Vagina (tissue), 2 donors: ENCODE measurements at regions not wholly inside any gene's neighbourhood (a gene's known extent, or its start where the extent isn't known, plus 50 kb on each side); places are given as distances from the start of the nearest gene placed in this dataset.
"Not testable (repeated sequence)": the region's sequence is repeated elsewhere in the genome, so short reads cannot be mapped to it uniquely, and the experiment has no call there.

ENCODE experiments used
- POLR2A ChIP-seq, 2 donors: fragments of 450-650 bp; IDR thresholded peaks; one replicate each; pipeline ENCODE4 v1.6.1; 2017; ENCODE audit warnings: antibody characterized with exemption in 2 of 2, mild to moderate bottlenecking in 2 of 2, moderate library complexity in 2 of 2
- POLR2AphosphoS5 ChIP-seq, 2 donors: sonication (generic); formaldehyde crosslinking; IDR thresholded peaks; one replicate each; pipeline ENCODE4 v1.9.0; 2017; ENCODE audit warnings: antibody characterized with exemption in 2 of 2, mild to moderate bottlenecking in 2 of 2, low read depth in 1 of 2; ENCODE audit not compliant: insufficient read depth in 1 of 2
- TF ChIP-seq, protein P1 (sequence below), 3 experiments: fragments of 450-650 bp in 2 of 3; fragments of 200-600 bp in 1 of 3; sonication (generic) in 1 of 3; IDR thresholded peaks; one replicate each; pipeline ENCODE4 v1.5.1; 2017 to 2019; ENCODE audit warnings: antibody characterized with exemption in 3 of 3, mild to moderate bottlenecking in 2 of 3, moderate library complexity in 2 of 3

DNA sequence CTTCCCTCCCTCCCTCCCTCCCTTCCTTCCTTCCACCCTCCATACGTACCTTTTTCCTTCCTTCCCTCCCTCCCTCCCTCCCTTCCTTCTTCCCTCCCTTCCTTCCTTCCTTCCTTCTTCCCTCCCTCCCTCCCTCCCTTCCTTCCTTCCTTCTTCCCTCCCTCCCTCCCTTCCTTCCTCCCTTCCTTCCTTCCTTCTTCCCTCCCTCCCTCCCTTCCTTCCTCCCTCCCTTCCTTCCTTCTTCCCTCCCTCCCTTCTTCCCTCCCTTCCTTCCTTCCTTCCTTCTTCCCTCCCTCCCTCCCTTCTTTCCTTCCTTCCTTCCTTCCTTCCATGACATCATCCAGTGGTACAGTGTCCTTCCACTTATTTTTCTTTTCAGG lies 394.9 kb upstream of the KCNMB2 start:
- TF ChIP-seq, protein P1, sequence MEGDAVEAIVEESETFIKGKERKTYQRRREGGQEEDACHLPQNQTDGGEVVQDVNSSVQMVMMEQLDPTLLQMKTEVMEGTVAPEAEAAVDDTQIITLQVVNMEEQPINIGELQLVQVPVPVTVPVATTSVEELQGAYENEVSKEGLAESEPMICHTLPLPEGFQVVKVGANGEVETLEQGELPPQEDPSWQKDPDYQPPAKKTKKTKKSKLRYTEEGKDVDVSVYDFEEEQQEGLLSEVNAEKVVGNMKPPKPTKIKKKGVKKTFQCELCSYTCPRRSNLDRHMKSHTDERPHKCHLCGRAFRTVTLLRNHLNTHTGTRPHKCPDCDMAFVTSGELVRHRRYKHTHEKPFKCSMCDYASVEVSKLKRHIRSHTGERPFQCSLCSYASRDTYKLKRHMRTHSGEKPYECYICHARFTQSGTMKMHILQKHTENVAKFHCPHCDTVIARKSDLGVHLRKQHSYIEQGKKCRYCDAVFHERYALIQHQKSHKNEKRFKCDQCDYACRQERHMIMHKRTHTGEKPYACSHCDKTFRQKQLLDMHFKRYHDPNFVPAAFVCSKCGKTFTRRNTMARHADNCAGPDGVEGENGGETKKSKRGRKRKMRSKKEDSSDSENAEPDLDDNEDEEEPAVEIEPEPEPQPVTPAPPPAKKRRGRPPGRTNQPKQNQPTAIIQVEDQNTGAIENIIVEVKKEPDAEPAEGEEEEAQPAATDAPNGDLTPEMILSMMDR (IDR thresholded peaks at IDR 0.05): not testable (repeated sequence)
- TF ChIP-seq POLR2A (IDR thresholded peaks at IDR 0.05); POLR2AphosphoS5 (IDR thresholded peaks at IDR 0.05; ENCODE audit: insufficient read depth in 1 of 2, low read depth in 1 of 2): not testable (repeated sequence)
